ENCODE measurements at regions not wholly inside any gene's neighbourhood (a gene's known extent, or its start where the extent isn't known, plus 50 kb on each side); places are given as distances from the start of the nearest gene placed in this dataset.

- FAIRE-seq = no peak
Measured at GRCh38 chr19:5392486-5392885, 51.9 kb upstream of the PTPRS start.

DNA sequence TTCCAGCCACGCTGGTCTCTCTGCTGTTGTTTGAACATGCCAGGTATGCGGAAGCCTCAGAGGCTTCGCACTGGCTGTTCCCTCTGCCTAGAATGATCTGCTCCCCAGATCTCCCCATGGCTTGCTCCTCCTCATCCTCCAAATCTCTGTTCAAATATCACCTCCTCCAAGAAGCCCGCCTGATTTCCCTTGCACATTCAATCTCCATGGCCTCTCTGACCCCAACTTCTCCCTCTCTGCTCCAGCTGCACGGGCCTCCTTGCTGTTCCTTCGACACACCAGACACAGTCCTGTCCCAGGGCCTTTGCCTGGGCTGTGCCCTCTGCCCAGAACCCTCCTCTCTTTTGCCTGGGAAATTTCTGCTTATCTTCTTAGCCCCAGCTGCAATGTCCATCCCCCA, 52.5 kb upstream of the PTPRS start:
- FAIRE-seq = no peak

DNA sequence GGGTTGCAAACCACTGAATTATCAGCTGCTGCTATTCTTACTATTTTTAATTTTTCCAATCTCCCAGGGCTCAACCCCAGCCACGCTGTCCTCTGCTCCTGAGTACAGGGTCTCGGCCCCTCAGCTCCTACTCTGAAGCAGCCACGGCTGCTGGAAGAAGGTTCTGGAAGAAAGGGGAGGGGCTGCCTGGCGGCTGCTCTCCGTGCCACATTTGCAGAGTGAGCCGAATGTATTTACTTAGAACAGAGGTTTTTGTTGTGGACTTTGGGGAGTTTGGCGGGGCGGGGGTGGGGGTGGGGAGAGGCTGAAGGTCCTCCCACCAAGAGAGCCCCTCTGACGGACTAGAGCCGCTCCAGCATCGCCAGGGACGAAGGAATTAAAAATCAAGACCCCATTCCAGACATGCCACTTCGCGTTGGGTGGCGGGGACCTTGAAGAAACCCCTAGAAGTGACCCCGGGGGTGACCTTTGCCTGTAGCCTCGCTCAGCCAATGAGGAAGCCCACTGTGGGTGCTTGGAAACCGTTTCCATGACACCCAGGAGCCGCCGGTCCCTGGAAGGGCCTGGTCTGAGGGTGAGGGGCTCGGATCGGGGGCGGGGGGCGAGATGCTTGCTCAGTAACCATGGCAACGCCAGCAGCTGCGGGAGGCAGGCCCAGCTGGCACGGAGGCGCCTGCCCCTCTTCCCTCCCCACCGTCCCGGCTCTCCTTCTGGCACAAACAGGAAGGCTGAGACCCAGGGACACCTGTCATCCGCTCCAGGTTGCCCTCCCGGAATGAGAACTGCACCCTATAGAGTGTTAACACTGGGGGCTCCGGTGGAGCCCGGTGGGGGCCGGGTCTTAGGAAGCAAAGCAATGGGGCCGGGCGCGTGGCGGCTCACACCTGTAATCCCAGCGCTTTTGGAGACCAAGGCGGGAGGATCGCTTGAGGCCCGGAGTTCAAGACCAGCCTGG, 54.2 kb upstream of the PTPRS start:
- FAIRE-seq = no peak

DNA sequence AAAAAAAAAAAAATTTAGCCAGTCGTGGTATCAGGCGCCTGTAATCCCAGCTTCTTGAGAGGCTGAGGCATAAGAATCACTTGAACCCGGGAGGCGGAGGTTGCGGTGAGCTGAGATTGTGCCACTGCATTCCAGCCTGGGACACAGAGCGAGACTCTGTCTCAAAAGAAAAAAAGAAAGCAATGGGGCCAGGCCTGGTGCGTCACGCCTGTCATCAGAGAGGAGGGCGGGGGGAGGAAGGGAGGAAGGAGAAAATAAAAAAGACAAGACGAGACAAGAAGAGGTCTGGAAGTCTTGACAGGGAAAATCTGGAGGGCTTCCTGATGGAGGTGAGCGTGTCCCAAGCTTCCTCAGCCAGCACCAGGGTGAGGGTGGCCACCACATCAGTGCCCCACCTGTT, 54.9 kb upstream of the PTPRS start:
- no peak for FAIRE-seq

DNA sequence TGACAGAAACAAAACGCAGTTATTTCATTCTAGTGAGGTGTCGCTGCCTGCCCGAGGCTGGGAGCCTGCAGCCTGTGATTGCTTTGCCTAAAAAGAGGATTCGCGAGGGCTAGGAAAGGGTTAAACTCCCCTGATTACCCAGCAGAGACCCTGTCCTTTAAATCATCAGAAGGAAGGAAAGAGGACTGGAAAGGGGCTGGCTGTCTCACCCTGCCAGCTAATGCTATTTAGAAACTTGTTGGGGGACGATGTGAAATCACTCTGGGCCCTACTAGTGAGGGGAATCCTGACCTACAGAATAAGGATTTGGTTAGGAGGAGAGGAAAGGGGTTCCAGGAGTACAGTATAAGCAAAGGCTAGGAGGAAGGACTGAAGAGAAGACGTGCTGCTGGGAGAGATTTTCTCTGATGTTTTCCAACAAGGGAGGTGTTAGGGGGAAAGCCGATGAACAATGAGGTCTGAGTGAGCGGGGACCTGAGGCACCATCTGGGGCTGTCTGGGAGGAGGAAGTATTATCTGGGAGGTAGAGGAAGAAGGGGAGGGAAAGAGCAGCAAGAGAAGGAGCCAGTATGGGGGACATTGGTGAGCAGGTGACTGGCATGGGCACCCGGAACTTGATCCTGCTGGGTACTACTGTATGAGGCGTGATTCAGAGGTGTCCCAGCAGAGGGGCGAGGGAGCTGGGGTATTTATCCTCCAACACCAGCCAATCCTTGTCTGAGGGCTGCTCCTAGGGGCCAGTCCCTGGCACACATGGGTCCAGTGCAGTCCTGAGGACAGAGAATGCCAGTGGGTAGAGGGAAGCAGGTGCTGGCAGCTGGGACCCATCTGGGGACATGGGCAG, 55.7 kb upstream of the PTPRS start:
- FAIRE-seq = no peak

DNA sequence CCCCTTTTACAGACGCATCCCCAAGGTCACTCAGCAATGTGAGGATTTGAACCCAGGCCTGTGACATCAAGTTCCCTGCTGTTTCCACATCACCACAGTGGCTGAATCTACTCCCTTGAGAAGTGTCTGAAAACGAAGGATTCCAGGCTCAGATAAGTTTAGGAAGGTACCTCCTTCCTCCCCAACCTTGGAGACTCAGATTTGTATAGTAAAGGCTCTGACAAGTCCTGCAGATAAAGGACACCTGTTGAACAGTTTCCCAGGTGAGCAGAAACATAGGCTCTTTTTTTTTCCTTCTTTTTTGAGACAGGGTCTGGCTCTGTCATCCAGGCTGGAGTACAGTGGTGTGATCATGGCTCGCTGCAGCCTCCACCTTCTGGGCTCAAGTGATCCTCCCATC, 56.4 kb upstream of the PTPRS start:
- no peak for FAIRE-seq

DNA sequence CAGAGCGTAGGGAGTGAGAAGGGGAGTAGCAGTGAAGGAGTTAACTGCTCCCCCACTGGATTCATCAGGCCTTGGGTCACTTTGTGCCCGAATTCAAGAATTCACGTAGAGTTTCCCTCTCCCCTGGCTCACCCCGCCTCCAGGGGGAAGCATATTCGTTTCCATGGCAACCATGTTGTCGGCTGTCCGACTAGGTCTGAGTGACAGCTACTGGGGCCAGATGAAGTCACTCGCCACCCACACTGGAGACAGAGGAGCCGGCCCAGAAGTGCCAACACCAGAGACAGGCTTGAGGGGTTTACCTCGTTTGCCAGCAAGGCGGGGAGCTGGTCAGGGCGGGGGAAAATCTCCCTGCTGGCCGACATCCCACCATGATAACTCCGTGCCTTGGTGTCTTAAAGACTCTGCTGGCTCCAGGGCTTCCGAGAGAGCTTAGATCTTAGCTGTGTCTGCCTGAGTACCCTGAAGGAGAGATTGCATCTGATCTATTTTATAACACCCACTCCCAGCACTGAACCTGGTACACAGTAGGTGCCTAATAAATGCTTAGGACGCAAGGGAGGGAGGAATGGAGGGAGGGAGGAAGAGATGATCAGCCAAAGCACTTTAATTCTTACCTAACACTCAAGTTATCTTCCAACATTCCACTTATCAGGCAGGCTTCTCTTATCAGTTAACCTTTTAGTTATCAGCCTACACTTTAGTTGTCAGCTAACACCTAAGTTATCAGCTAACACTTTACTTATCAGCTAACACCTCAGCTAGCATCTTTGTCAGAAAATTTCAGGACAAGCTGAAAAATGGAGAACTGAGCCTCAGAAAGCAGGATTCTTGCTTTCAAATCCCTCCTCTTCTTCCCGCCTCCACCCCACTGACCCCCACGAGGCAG, 57.2 kb upstream of the ZNRF4 start:
- FAIRE-seq = no peak

DNA sequence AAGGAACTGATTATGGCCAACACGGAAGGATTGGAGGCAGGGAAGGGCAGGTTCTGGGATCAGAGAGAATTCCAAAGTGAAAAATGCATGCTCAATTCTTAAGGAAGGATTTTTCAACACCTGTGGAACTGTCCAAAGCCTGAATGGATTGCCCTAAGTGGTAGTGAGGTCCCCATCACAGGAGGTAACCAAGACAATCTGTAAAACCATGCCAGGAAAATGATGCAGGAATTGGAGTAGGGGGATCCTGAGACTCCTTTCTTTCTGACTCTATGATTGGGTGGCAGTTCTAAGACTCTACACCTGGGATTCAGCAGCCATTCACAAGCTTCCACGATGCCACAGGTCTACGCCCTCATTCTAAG, 56.5 kb upstream of the ZNRF4 start:
- FAIRE-seq = no peak

DNA sequence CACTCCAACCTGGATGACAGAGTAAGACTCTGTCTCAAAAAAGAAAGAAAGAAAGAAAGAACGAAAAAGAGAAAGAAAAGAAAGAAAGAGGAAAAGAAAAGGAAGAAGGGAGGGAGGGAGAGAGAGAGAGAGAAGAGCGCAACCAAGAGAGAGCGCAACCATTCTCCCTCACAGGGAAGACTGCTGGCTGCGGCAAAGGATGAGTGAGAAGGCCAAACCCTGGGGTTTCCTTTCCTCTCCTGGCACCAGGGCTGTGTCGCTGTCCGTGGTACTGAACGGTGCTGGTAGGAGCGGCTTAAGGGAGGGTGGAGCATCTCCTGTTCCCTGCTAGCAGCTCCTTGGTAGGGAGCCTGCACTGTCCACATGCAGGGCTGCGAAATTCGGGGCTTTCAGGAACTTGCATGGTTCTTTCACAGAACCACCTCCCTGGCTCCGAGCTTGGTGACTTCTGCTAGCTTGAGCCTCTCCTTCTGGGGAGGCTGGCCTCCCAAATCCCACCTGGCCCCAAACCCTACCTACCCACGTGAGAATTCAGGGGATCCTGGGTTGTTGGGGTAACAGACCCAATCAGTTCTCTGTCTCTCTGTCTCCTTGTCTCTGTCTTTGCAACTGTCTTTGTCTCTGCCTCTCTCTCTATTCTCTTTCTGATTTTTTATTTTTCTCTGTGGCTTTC, 51.1 kb upstream of the ZNRF4 start:
- peak; percentile 26 for FAIRE-seq

All from endometrium (tissue), 2 donors.